ENCODE measurements at regions not wholly inside any gene's neighbourhood (a gene's known extent, or its start where the extent isn't known, plus 50 kb on each side); places are given as distances from the start of the nearest gene placed in this dataset.

DNA sequence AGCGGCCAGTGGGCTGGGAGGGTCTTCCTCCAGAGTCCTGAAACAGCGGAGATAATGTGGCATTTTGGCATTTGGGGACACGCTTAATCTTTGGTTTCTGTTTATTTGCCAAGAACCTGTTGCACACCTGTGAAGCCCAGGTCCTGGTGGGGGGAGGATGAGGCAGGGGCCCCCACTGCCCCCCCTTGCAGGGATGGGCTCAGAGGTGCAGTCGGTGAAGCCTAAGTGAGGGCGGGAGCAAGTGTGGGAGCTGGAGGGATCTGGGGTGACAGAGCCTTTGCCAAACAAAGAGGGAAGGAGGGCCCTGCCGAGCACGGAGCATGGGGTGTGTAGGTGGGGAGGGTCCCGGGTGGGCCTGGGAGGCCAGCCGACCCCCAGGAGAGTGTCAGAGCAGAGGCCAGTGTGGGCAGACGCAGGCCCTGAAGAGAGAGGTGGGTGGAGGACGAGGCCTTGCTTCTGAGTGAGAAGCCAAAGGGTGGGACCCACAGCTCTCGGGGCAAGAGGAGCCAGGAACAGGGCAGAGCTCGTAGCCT, 62.1 kb upstream of the ADGRA1 start:
- no peaks in the 10 kb centered on the region for H4K20me1 ChIP-seq (ENCODE audit: insufficient read depth)
- no peaks in the 10 kb centered on the region for H3K9me2 ChIP-seq
- 46% methylated on average over 12 of the region's 13 CpGs for WGBS (ENCODE audit: low lambda C conversion rate)
- no peaks in the 10 kb centered on the region for H3K9me3 ChIP-seq
- no peak overlapping the region for H3K4me3 ChIP-seq (ENCODE audit: low read depth in 2 of 2, low read length in 1 of 2)
- no peak overlapping the region for H3K9ac ChIP-seq
- no peak overlapping the region for H2AFZ ChIP-seq (ENCODE audit: low read depth)
- H3K4me2 ChIP-seq, result no peak overlapping the region
- no peaks in the 10 kb centered on the region for H3F3A ChIP-seq (replicated peaks; ENCODE audit: insufficient read depth)
- TF ChIP-seq, protein P1, sequence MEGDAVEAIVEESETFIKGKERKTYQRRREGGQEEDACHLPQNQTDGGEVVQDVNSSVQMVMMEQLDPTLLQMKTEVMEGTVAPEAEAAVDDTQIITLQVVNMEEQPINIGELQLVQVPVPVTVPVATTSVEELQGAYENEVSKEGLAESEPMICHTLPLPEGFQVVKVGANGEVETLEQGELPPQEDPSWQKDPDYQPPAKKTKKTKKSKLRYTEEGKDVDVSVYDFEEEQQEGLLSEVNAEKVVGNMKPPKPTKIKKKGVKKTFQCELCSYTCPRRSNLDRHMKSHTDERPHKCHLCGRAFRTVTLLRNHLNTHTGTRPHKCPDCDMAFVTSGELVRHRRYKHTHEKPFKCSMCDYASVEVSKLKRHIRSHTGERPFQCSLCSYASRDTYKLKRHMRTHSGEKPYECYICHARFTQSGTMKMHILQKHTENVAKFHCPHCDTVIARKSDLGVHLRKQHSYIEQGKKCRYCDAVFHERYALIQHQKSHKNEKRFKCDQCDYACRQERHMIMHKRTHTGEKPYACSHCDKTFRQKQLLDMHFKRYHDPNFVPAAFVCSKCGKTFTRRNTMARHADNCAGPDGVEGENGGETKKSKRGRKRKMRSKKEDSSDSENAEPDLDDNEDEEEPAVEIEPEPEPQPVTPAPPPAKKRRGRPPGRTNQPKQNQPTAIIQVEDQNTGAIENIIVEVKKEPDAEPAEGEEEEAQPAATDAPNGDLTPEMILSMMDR (IDR thresholded peaks at IDR 0.05), result no peak
- no peak for TF ChIP-seq SMC3 (IDR thresholded peaks at IDR 0.05; ENCODE audit: low read depth, low read length)
- no peak for TF ChIP-seq TAF1 (IDR thresholded peaks at IDR 0.05; ENCODE audit: borderline replicate concordance, low read depth, low read length)
- TF ChIP-seq, protein P2, sequence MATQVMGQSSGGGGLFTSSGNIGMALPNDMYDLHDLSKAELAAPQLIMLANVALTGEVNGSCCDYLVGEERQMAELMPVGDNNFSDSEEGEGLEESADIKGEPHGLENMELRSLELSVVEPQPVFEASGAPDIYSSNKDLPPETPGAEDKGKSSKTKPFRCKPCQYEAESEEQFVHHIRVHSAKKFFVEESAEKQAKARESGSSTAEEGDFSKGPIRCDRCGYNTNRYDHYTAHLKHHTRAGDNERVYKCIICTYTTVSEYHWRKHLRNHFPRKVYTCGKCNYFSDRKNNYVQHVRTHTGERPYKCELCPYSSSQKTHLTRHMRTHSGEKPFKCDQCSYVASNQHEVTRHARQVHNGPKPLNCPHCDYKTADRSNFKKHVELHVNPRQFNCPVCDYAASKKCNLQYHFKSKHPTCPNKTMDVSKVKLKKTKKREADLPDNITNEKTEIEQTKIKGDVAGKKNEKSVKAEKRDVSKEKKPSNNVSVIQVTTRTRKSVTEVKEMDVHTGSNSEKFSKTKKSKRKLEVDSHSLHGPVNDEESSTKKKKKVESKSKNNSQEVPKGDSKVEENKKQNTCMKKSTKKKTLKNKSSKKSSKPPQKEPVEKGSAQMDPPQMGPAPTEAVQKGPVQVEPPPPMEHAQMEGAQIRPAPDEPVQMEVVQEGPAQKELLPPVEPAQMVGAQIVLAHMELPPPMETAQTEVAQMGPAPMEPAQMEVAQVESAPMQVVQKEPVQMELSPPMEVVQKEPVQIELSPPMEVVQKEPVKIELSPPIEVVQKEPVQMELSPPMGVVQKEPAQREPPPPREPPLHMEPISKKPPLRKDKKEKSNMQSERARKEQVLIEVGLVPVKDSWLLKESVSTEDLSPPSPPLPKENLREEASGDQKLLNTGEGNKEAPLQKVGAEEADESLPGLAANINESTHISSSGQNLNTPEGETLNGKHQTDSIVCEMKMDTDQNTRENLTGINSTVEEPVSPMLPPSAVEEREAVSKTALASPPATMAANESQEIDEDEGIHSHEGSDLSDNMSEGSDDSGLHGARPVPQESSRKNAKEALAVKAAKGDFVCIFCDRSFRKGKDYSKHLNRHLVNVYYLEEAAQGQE (IDR thresholded peaks at IDR 0.05; ENCODE audit: low read depth, low read length), result no peak
- no peak for TF ChIP-seq POLR2AphosphoS5 (IDR thresholded peaks at IDR 0.05; ENCODE audit: low read depth, low read length)
- TF ChIP-seq GATA2 (CRISPR knock-in tag; IDR thresholded peaks at IDR 0.05), result no peak
- TF ChIP-seq TEAD4 (IDR thresholded peaks at IDR 0.05; ENCODE audit: borderline replicate concordance, insufficient read depth), result no peak
- no peak for TF ChIP-seq MEF2A (IDR thresholded peaks at IDR 0.05; ENCODE audit: borderline replicate concordance, low read depth)
- TF ChIP-seq NFIC (IDR thresholded peaks at IDR 0.05; ENCODE audit: borderline replicate concordance), result no peak
- TF ChIP-seq, protein P3, sequence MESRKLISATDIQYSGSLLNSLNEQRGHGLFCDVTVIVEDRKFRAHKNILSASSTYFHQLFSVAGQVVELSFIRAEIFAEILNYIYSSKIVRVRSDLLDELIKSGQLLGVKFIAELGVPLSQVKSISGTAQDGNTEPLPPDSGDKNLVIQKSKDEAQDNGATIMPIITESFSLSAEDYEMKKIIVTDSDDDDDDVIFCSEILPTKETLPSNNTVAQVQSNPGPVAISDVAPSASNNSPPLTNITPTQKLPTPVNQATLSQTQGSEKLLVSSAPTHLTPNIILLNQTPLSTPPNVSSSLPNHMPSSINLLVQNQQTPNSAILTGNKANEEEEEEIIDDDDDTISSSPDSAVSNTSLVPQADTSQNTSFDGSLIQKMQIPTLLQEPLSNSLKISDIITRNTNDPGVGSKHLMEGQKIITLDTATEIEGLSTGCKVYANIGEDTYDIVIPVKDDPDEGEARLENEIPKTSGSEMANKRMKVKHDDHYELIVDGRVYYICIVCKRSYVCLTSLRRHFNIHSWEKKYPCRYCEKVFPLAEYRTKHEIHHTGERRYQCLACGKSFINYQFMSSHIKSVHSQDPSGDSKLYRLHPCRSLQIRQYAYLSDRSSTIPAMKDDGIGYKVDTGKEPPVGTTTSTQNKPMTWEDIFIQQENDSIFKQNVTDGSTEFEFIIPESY (IDR thresholded peaks at IDR 0.05; ENCODE audit: borderline replicate concordance, low read depth), result no peak
- TF ChIP-seq JUND (IDR thresholded peaks at IDR 0.05), result no peak
- no peak for TF ChIP-seq FOXM1 (IDR thresholded peaks at IDR 0.05; ENCODE audit: low read depth)
- ChIA-PET POLR2A (no interaction called here), CTCF (no interaction called here)
- H3K27ac ChIP-seq (ENCODE audit: low read depth in 2 of 2, low read length in 1 of 2), result no peak overlapping the region
- no peaks in the 10 kb centered on the region for H3K79me2 ChIP-seq (ENCODE audit: insufficient read depth)
- no peak for DNase-seq
- H3K27me3 ChIP-seq (ENCODE audit: insufficient read depth), result no peaks in the 10 kb centered on the region
- H3K4me1 ChIP-seq (ENCODE audit: control insufficient read depth in 1 of 2, insufficient read depth in 2 of 2, low read depth in 1 of 2, low read length in 1 of 2), result peaks cover 0 to 2% of the 10 kb centered on the region in 2 experiments; a peak in 1 of 4 replicates
- H3K36me3 ChIP-seq (replicated peaks in 1 of 2; ENCODE audit: control insufficient read depth in 1 of 2, insufficient read depth in 2 of 2, low read length in 1 of 2), result no peaks in the 10 kb centered on the region

Measured in SK-N-SH (cell line).